GM12874 (cell line): ENCODE measurements at regions not wholly inside any gene's neighbourhood (a gene's known extent, or its start where the extent isn't known, plus 50 kb on each side); places are given as distances from the start of the nearest gene placed in this dataset.

Experiments
- CTCF ChIP-seq: IDR thresholded peaks from 2 replicates; pipeline ENCODE4 v1.5.1; 2011; ENCODE audit warnings: low read depth, mild to moderate bottlenecking, control low read depth, low read length, moderate library complexity; ENCODE audit not compliant: insufficient read depth

- TF ChIP-seq CTCF: no peak
These were observed 171.8 kb upstream of the PROK2 start for GRCh38 chr3:71956716-71957115.

GRCh38 chr3:71956069-71956340 lies 171.1 kb upstream of the PROK2 start:
- no peak for TF ChIP-seq CTCF

- peak; percentile 49 for TF ChIP-seq CTCF
These were observed 170.5 kb upstream of the PROK2 start for GRCh38 chr3:71955240-71956068.

- TF ChIP-seq CTCF: no peak
These were observed 166.9 kb upstream of the PROK2 start for GRCh38 chr3:71951842-71952241.

GRCh38 chr3:71951361-71951760 lies 166.4 kb upstream of the PROK2 start:
- no peak for TF ChIP-seq CTCF

- TF ChIP-seq CTCF: no peak
These were observed 164.5 kb upstream of the PROK2 start for GRCh38 chr3:71949442-71949841.

GRCh38 chr3:71944482-71945065 lies 159.6 kb upstream of the PROK2 start:
- TF ChIP-seq CTCF: no peak
